ENCODE measurements at regions not wholly inside any gene's neighbourhood (a gene's known extent, or its start where the extent isn't known, plus 50 kb on each side); places are given as distances from the start of the nearest gene placed in this dataset.

GRCh38 chr4:162522724-162523123, 358.9 kb upstream of the FSTL5 start:
- TF ChIP-seq EZH2phosphoT487 (IDR thresholded peaks at IDR 0.05; ENCODE audit: low read length) (no peak), CTCF (IDR thresholded peaks at IDR 0.05; ENCODE audit: low read length) (no peak), EZH2 (optimal IDR thresholded peaks at IDR 0.05; ENCODE audit: low read depth, low read length) (no peak)
